Panc1 (cell line): ENCODE measurements at regions not wholly inside any gene's neighbourhood (a gene's known extent, or its start where the extent isn't known, plus 50 kb on each side); places are given as distances from the start of the nearest gene placed in this dataset.

ENCODE experiments used
- SIN3A ChIP-seq: IDR thresholded peaks from 2 replicates; pipeline ENCODE4 v1.6.1; 2012; ENCODE audit warnings: low read depth, mild to moderate bottlenecking, low read length, moderate library complexity, borderline replicate concordance; ENCODE audit not compliant: insufficient read depth
- TF ChIP-seq, protein P1 (sequence below): fragments of 450-650 bp; IDR thresholded peaks from 2 replicates; pipeline ENCODE4 v1.5.1; 2017; ENCODE audit warnings: mild to moderate bottlenecking

DNA sequence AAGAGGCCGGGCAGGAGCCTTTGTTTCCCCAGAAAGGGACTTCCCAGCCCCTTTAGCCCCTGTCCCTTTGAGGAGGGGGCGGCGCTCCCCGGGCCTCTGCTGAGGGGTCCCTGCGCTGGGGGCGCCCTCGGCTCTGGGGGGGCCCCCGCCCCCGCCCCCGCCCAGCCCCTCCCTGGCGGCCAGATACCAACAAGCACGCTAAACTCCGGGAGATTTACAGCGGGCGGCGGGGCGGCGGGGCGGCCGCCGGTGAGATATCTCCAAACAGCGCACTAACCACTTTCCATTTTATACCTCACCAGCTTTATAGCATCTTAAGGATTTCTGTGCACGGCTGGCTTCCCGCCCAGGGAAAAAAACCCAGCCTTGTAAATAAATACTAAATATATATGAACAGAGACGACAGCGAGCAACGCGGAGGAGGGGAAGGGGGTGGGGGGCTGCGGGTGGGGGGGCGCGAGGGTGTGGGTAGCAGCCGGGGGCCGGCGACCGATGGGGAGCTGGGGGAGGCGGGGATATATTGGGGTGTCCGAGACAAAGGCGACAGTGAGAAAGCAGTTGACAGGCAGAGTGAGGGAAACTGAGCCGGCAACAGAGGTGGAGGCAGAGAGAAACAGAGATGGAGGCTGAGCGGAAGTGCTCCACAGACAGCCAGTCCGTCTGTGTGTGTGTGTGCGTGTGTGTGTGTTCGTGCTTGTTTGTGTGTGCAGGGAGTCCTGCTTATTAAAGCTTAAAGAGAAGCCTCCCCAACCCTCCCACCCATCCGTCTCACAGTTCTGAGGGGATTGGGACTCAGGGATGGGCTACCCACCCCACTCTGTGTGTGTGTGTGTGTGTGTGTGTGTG is 85.8 kb downstream of the HIF1AN start:
- TF ChIP-seq, protein P1, sequence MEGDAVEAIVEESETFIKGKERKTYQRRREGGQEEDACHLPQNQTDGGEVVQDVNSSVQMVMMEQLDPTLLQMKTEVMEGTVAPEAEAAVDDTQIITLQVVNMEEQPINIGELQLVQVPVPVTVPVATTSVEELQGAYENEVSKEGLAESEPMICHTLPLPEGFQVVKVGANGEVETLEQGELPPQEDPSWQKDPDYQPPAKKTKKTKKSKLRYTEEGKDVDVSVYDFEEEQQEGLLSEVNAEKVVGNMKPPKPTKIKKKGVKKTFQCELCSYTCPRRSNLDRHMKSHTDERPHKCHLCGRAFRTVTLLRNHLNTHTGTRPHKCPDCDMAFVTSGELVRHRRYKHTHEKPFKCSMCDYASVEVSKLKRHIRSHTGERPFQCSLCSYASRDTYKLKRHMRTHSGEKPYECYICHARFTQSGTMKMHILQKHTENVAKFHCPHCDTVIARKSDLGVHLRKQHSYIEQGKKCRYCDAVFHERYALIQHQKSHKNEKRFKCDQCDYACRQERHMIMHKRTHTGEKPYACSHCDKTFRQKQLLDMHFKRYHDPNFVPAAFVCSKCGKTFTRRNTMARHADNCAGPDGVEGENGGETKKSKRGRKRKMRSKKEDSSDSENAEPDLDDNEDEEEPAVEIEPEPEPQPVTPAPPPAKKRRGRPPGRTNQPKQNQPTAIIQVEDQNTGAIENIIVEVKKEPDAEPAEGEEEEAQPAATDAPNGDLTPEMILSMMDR: no peak
- no peak for TF ChIP-seq SIN3A
